Neural cell (in vitro differentiated cells): ENCODE measurements at regions not wholly inside any gene's neighbourhood (a gene's known extent, or its start where the extent isn't known, plus 50 kb on each side); places are given as distances from the start of the nearest gene placed in this dataset.

Experiments used
- CTCF ChIP-seq: fragments of 450-650 bp; IDR thresholded peaks from 2 replicates; pipeline ENCODE4 v1.5.1; 2014; ENCODE audit warnings: antibody characterized with exemption, mild to moderate bottlenecking, moderate library complexity; ENCODE audit not compliant: poor library complexity, severe bottlenecking
- EZH2 ChIP-seq: fragments of 200-600, 300-800 bp; shearing (Covaris generic), sonication (generic); IDR thresholded peaks from 2 replicates; pipeline ENCODE4 v1.6.1; 2014; ENCODE audit warnings: antibody characterized with exemption, low read length, borderline replicate concordance, mild to moderate bottlenecking; ENCODE audit not compliant: insufficient read depth, poor library complexity, severe bottlenecking
- MXI1 ChIP-seq: fragments of 450-650 bp; conservative IDR thresholded peaks from 2 replicates; pipeline ENCODE4 v1.6.1; 2014; ENCODE audit warnings: antibody characterized with exemption, mild to moderate bottlenecking; ENCODE audit not compliant: poor library complexity, severe bottlenecking
- POLR2AphosphoS5 ChIP-seq: IDR thresholded peaks from 2 replicates; pipeline ENCODE4 v1.6.1; 2012
- REST ChIP-seq: IDR thresholded peaks from 2 replicates; pipeline ENCODE4 v1.6.1; 2012; ENCODE audit warnings: borderline replicate concordance
- SMC3 ChIP-seq: fragments of 450-650 bp; conservative IDR thresholded peaks from 2 replicates; pipeline ENCODE4 v1.6.1; 2014; ENCODE audit warnings: antibody characterized with exemption, mild to moderate bottlenecking, moderate library complexity; ENCODE audit not compliant: poor library complexity
- TAF1 ChIP-seq: IDR thresholded peaks from 2 replicates; pipeline ENCODE4 v1.6.1; 2012; ENCODE audit warnings: low read depth

- no peak for TF ChIP-seq CTCF
- no peak for TF ChIP-seq MXI1
- TF ChIP-seq TAF1, result no peak
- no peak for TF ChIP-seq SMC3
- TF ChIP-seq POLR2AphosphoS5, result no peak
- TF ChIP-seq REST, result no peak
- TF ChIP-seq EZH2, result no peak
Observed at GRCh38 chr9:14981291-14981950, 71.2 kb upstream of the FREM1 start.
